ENCODE measurements at regions not wholly inside any gene's neighbourhood (a gene's known extent, or its start where the extent isn't known, plus 50 kb on each side); places are given as distances from the start of the nearest gene placed in this dataset.

DNA sequence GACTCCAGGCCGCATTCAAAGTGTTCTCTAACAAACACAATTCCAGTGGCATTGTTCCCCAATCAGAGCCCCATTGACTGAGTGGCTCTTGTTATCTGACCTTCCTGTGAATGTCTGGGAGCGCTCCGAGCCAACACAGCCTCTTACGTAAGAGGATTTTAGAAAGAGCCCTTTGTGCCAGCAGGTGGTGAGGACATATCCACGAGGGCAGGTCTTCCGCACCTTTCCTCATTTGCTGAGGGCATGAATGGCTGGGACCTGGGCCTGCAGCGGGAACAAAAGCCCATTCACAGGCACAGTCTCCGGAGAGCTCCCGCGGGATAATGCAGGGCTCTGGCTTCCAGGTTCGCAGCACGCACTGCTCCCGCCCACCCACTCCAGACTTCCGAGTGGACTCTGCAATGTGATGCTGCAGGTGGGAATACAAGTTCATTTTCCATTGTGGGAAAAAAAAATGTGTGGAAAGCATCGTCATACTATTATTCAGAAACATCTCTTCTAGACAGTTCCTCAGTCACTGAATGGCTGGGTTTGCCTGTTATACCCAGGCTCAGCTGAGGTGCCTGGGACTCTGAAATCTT lies 295.0 kb upstream of the IGFBP3 start:
- ATAC-seq (peak; percentile 81), DNase-seq (peak in 1 of 4 donors; percentile 59)
- Histone ChIP-seq H3K36me3 (no peaks in the 10 kb centered on the region), H3K9me3 (no peaks in the 10 kb centered on the region), H3K27ac (no peak overlapping the region), H3K4me1 (no peaks in the 10 kb centered on the region), H3K4me3 (no peak overlapping the region), H3K27me3 (no peaks in the 10 kb centered on the region)
- intact Hi-C loops (cut with DNase I), result no loop called here
- TF ChIP-seq, protein P1, sequence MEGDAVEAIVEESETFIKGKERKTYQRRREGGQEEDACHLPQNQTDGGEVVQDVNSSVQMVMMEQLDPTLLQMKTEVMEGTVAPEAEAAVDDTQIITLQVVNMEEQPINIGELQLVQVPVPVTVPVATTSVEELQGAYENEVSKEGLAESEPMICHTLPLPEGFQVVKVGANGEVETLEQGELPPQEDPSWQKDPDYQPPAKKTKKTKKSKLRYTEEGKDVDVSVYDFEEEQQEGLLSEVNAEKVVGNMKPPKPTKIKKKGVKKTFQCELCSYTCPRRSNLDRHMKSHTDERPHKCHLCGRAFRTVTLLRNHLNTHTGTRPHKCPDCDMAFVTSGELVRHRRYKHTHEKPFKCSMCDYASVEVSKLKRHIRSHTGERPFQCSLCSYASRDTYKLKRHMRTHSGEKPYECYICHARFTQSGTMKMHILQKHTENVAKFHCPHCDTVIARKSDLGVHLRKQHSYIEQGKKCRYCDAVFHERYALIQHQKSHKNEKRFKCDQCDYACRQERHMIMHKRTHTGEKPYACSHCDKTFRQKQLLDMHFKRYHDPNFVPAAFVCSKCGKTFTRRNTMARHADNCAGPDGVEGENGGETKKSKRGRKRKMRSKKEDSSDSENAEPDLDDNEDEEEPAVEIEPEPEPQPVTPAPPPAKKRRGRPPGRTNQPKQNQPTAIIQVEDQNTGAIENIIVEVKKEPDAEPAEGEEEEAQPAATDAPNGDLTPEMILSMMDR (IDR thresholded peaks at IDR 0.05), result no peak

DNA sequence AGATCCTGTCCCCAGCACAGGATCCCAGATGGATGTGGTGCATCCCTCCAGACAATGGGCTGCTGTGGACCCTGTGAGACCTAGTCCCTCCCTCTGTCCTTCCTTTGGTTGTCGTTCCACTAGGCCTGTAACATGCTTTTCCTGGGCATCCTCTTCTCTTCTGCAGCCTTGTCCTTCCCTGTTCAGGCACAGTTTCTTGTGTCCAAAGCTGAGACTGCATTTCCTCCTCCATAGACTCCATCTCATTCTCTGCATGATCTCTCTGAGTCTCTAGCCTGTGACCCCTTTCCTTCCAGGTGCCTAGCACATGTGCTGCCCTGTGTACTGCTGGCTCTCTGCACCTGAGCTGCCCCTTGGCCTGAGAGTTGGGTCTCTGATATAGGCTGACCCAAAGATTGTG lies 293.5 kb upstream of the IGFBP3 start:
- ATAC-seq (no peak), DNase-seq (no peak)
- no peaks in the 10 kb centered on the region for H3K27me3 ChIP-seq
- H3K36me3 ChIP-seq, result no peaks in the 10 kb centered on the region
- H3K27ac ChIP-seq, result no peak overlapping the region
- no peaks in the 10 kb centered on the region for H3K4me1 ChIP-seq
- no peaks in the 10 kb centered on the region for H3K9me3 ChIP-seq
- no peak overlapping the region for H3K4me3 ChIP-seq
- TF ChIP-seq, protein P1 (IDR thresholded peaks at IDR 0.05), result no peak
- intact Hi-C loops (cut with DNase I), result no loop called here

DNA sequence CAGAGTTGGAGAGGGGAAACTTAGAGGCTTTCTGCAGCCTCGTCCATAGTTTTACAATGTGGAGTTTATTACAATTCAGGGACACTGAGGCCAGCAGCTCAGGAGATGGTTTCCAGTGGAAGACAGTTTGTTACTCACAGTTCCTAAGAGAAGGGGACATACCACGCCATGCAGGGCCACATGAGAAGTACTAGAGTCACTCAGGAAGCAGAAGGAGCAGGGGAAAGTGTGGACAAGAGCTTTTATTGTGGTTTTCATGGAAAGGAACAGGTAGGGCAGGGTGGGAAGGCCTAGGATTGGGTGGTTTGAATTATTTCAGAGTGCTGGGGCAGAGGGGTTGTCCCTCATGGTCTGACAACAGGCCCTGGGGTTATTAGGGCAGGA lies 292.1 kb upstream of the IGFBP3 start:
- no peaks in the 10 kb centered on the region for H3K4me1 ChIP-seq
- no peaks in the 10 kb centered on the region for H3K36me3 ChIP-seq
- intact Hi-C loops (cut with DNase I), result no loop called here
- H3K9me3 ChIP-seq, result no peaks in the 10 kb centered on the region
- no peak overlapping the region for H3K27ac ChIP-seq
- DNase-seq (no peak), ATAC-seq (no peak)
- TF ChIP-seq, protein P1 (IDR thresholded peaks at IDR 0.05), result no peak
- H3K27me3 ChIP-seq, result no peaks in the 10 kb centered on the region
- H3K4me3 ChIP-seq, result no peak overlapping the region

DNA sequence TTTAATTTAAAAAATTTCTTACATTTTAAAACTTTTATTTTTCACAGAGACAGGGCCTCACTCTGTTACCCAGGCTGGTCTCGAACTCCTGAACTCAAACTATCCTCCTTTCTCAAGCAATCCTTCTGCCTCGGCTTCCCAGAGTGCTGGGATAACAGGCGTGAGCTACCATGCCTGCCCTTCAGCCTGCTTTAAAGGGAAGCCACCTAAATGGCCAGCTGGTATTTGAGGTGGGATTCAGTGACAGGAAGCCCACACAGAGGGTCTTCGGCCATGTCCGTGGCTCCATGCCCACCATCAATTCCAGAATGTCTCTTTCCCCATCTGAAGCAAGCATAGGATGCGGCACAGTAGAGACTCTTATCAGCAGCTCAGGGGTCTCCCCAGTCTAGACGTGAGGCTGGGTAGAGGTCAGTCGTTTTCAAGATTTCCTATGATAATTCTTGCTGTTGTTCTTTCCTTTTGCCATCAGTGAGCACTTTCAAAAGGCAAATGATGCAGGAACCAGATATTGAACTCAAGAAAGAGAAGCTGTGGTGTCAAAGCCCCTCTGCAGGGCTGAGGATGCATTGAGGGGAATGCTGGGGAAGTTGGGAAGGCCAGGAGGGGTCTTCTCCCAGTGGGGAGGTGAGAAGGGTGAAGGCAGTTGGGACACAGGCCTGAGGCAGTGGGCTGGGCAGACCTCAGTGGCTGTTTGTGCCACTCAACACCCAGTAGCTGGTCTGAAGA lies 291.5 kb upstream of the IGFBP3 start:
- H3K9me3 ChIP-seq, result no peaks in the 10 kb centered on the region
- no peak overlapping the region for H3K4me3 ChIP-seq
- TF ChIP-seq, protein P1 (IDR thresholded peaks at IDR 0.05), result no peak
- no peaks in the 10 kb centered on the region for H3K36me3 ChIP-seq
- no peak for ATAC-seq
- no peaks in the 10 kb centered on the region for H3K27me3 ChIP-seq
- no peak overlapping the region for H3K27ac ChIP-seq
- no peaks in the 10 kb centered on the region for H3K4me1 ChIP-seq
- intact Hi-C loops (cut with DNase I), result no loop called here
- no peak for DNase-seq

DNA sequence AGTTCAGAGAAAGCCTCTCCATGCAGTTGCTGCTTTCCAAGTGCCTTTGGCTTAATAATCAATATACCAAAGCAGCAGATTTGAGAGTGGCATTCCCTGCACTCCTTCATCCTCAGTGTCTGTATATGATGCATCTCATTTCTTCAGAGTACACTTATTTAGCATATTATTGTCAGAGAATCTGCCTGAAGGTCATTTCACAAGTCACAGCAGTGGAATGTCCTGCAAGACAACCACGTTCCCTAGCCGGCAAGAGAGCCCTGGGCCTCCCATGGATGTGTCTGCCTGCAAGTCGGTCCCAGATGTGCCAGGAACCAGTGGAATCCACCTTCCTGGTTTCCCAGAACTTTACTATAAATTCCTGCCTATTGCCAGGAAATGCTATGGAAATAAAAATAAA lies 289.4 kb upstream of the IGFBP3 start:
- H3K27me3 ChIP-seq, result no peaks in the 10 kb centered on the region
- ATAC-seq (no peak), DNase-seq (no peak)
- H3K4me1 ChIP-seq, result no peaks in the 10 kb centered on the region
- no peaks in the 10 kb centered on the region for H3K9me3 ChIP-seq
- H3K27ac ChIP-seq, result no peak overlapping the region
- H3K4me3 ChIP-seq, result no peak overlapping the region
- H3K36me3 ChIP-seq, result no peaks in the 10 kb centered on the region
- intact Hi-C loops (cut with DNase I), result no loop called here
- TF ChIP-seq, protein P1 (IDR thresholded peaks at IDR 0.05), result no peak

All from left lung (tissue), 4 donors.